ENCODE measurements at regions not wholly inside any gene's neighbourhood (a gene's known extent, or its start where the extent isn't known, plus 50 kb on each side); places are given as distances from the start of the nearest gene placed in this dataset.

GRCh38 chr14:104517867-104518266 lies 61.7 kb upstream of the C14orf180 start:
- no peak for TF ChIP-seq CTCF (IDR thresholded peaks at IDR 0.05)
- TF ChIP-seq ZFX (IDR thresholded peaks at IDR 0.05; ENCODE audit: borderline replicate concordance) = no peak

All from 22Rv1 (cell line).